Keratinocyte (primary cell): ENCODE measurements at regions not wholly inside any gene's neighbourhood (a gene's known extent, or its start where the extent isn't known, plus 50 kb on each side); places are given as distances from the start of the nearest gene placed in this dataset.

Experiments used
- DNase-seq: peaks from one replicate; pipeline ENCODE4 v3.0.0-alpha.2; 2011; ENCODE audit warnings: low read depth, missing footprints, low spot score
- FAIRE-seq: peaks from 2 replicates; lab custom pipeline; 2011; peaks lifted over from hg19 to GRCh38; lab: Jason Lieb, UNC
- H2AFZ ChIP-seq: 2 replicates; pipeline ENCODE4 v1.6.0; 2012; ENCODE audit warnings: low read length, control low read depth, inconsistent platforms; ENCODE audit not compliant: control insufficient read depth
- H3K27ac ChIP-seq: 2 replicates; pipeline ENCODE4 v1.5.1; 2011; ENCODE audit warnings: low read length; ENCODE audit not compliant: control insufficient read depth, insufficient read depth
- H3K27me3 ChIP-seq: 3 replicates; pipeline ENCODE4 v1.6.0; 2011; ENCODE audit warnings: low read length; ENCODE audit not compliant: control insufficient read depth, insufficient read depth; ENCODE audit errors: extremely low read depth
- H3K36me3 ChIP-seq, 2 experiments: 2 replicates in 1 of 2; 3 replicates in 1 of 2; pipeline ENCODE4 v1.5.1; 2011; ENCODE audit warnings: low read length in 2 of 2, mild to moderate bottlenecking in 1 of 2; ENCODE audit not compliant: control insufficient read depth in 2 of 2, insufficient read depth in 2 of 2; ENCODE audit errors: extremely low read depth in 1 of 2
- H3K4me1 ChIP-seq: 3 replicates; pipeline ENCODE4 v1.5.1; 2011; ENCODE audit warnings: low read length; ENCODE audit not compliant: control insufficient read depth, insufficient read depth; ENCODE audit errors: extremely low read depth
- H3K4me2 ChIP-seq: 3 replicates; pipeline ENCODE4 v1.6.0; 2011; ENCODE audit warnings: low read depth, low read length; ENCODE audit not compliant: control insufficient read depth, insufficient read depth; ENCODE audit errors: extremely low read depth
- H3K4me3 ChIP-seq, 3 experiments: fragments of 200-600 bp in 1 of 3; sonication (generic) in 1 of 3; 2 replicates in 2 of 3; 3 replicates in 1 of 3; pipeline ENCODE4 v1.5.1; 2011 to 2016; ENCODE audit warnings: low read length in 3 of 3, mild to moderate bottlenecking in 3 of 3, control low read depth in 2 of 3, inconsistent platforms in 1 of 3, low read depth in 1 of 3, mixed read lengths in 1 of 3, mixed run types in 1 of 3, moderate library complexity in 1 of 3; ENCODE audit not compliant: control insufficient read depth in 2 of 3, insufficient read depth in 2 of 3; ENCODE audit errors: extremely low read depth in 1 of 3
- H3K79me2 ChIP-seq: 2 replicates; pipeline ENCODE4 v1.6.0; 2012; ENCODE audit warnings: low read length; ENCODE audit not compliant: control insufficient read depth, insufficient read depth
- H3K9ac ChIP-seq: 3 replicates; pipeline ENCODE4 v1.6.0; 2011; ENCODE audit warnings: low read length; ENCODE audit not compliant: control insufficient read depth, insufficient read depth; ENCODE audit errors: extremely low read depth
- H3K9me1 ChIP-seq: 3 replicates; pipeline ENCODE4 v1.6.0; 2011; ENCODE audit warnings: low read length; ENCODE audit not compliant: control insufficient read depth, insufficient read depth; ENCODE audit errors: extremely low read depth
- H3K9me3 ChIP-seq: 2 replicates; pipeline ENCODE4 v1.5.1; 2012; ENCODE audit warnings: low read depth, low read length; ENCODE audit not compliant: control insufficient read depth
- H4K20me1 ChIP-seq: 3 replicates; pipeline ENCODE4 v1.6.0; 2011; ENCODE audit warnings: low read length; ENCODE audit not compliant: control insufficient read depth, insufficient read depth; ENCODE audit errors: extremely low read depth
- CTCF ChIP-seq, 3 experiments: IDR thresholded peaks in 1 of 3; conservative IDR thresholded peaks in 1 of 3; optimal IDR thresholded peaks in 1 of 3; 2 replicates in 2 of 3; 3 replicates in 1 of 3; pipeline versions ENCODE3 to v1.5.1; 2011; ENCODE audit warnings: low read length in 3 of 3, mild to moderate bottlenecking in 3 of 3, moderate library complexity in 2 of 3, control low read depth in 1 of 3, inconsistent platforms in 1 of 3; ENCODE audit not compliant: insufficient read depth in 2 of 3; ENCODE audit errors: extremely low read depth in 1 of 3
- EZH2 ChIP-seq: IDR thresholded peaks from one replicate; pipeline ENCODE4 v1.6.1; 2012; ENCODE audit warnings: inconsistent platforms, mild to moderate bottlenecking, low read length, moderate library complexity
- dilution Hi-C: fragments of 300-500 bp; cut with MboI; formaldehyde crosslinking; loops from one replicate; pipeline ENCODE4 v1.7.0; 2020; ENCODE audit warnings: low sequenced_read_pairs; ENCODE audit not compliant: extremely low pct_ligation_motif_present

- no peak overlapping the region for H3K9ac ChIP-seq
- no peaks in the 10 kb centered on the region for H4K20me1 ChIP-seq
- peaks cover 2% of the 10 kb centered on the region for H3K4me1 ChIP-seq
- no peaks in the 10 kb centered on the region for H3K36me3 ChIP-seq
- no peak overlapping the region for H3K27ac ChIP-seq
- H3K4me2 ChIP-seq = no peak overlapping the region
- DNase-seq (no peak), FAIRE-seq (no peak)
- dilution Hi-C loops = no loop called here
- TF ChIP-seq CTCF (optimal IDR thresholded peaks at IDR 0.05 in 1 of 3, IDR thresholded peaks at IDR 0.05 in 1 of 3, conservative IDR thresholded peaks at IDR 0.05 in 1 of 3; ENCODE audit: extremely low read depth in 1 of 3, insufficient read depth in 2 of 3, low read length in 3 of 3) (no peak), EZH2 (no peak)
- no peaks in the 10 kb centered on the region for H3K9me1 ChIP-seq
- no peaks in the 10 kb centered on the region for H3K27me3 ChIP-seq
- no peak overlapping the region for H2AFZ ChIP-seq
- no peaks in the 10 kb centered on the region for H3K79me2 ChIP-seq
- no peaks in the 10 kb centered on the region for H3K9me3 ChIP-seq
- no peak overlapping the region for H3K4me3 ChIP-seq
Observed at GRCh38 chr10:29763396-29763795, 128.6 kb upstream of the SVIL start.

GRCh38 chr10:29761916-29762315 is 127.1 kb upstream of the SVIL start:
- no peak overlapping the region for H2AFZ ChIP-seq
- no peak for DNase-seq
- no peak for FAIRE-seq

More at GRCh38 chr10:29761916-29762315, 127.1 kb upstream of the SVIL start:
- no peak for TF ChIP-seq EZH2
- no peak for TF ChIP-seq CTCF (optimal IDR thresholded peaks at IDR 0.05 in 1 of 3, IDR thresholded peaks at IDR 0.05 in 1 of 3, conservative IDR thresholded peaks at IDR 0.05 in 1 of 3; ENCODE audit: extremely low read depth in 1 of 3, insufficient read depth in 2 of 3, low read length in 3 of 3)
- Histone ChIP-seq H3K79me2 (no peaks in the 10 kb centered on the region), H3K4me2 (no peak overlapping the region), H3K27ac (no peak overlapping the region), H3K9me3 (no peaks in the 10 kb centered on the region), H3K4me3 (no peak overlapping the region), H3K9ac (no peak overlapping the region), H4K20me1 (no peaks in the 10 kb centered on the region), H3K4me1 (peaks cover 16% of the 10 kb centered on the region), H3K9me1 (no peaks in the 10 kb centered on the region), H3K27me3 (no peaks in the 10 kb centered on the region), H3K36me3 (no peaks in the 10 kb centered on the region)
- dilution Hi-C loops = no loop called here
